COR-L47 (cell line): ENCODE measurements at regions not wholly inside any gene's neighbourhood (a gene's known extent, or its start where the extent isn't known, plus 50 kb on each side); places are given as distances from the start of the nearest gene placed in this dataset.

Experiments used
- DNase-seq: peaks from one replicate; lab custom pipeline; 2025; lab: John Stamatoyannopoulos, UW

- DNase-seq: no peak
Measured at GRCh38 chr1:106677721-106678120, 378.8 kb upstream of the PRMT6 start.

DNA sequence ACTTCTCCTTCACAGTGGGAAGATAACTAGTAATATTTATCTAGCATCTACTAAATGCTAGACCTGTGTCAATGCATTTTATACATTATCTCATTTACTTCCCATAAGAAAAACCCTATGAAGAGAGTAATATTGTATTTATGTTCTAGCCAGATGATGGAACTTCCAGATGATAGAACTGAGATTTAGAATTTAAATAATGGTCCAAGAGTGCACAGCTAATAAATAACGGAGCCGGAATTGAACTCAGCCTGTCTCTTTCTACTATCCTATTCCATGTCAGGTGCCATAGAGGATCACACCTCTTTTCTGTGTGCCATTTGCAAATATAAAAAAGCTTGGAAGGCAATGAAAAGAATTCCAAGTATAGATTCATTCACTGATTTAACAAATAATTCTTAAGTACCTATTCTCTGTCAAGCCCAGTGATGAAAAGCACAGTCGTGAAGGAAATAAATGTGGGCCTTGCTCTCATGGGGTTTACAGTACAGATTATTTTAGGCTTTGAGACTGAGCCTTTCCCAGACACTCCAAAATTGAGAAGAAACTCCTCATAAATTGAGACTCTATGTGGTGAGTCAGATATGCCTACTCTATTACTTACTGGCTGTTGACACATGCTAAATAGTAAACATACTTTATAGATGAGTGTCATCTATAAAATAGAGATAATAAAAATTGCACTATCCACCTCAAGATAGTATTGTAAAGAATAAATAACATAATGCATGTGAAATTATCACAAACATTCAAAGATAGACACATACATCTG is 378.0 kb upstream of the PRMT6 start:
- no peak for DNase-seq

DNA sequence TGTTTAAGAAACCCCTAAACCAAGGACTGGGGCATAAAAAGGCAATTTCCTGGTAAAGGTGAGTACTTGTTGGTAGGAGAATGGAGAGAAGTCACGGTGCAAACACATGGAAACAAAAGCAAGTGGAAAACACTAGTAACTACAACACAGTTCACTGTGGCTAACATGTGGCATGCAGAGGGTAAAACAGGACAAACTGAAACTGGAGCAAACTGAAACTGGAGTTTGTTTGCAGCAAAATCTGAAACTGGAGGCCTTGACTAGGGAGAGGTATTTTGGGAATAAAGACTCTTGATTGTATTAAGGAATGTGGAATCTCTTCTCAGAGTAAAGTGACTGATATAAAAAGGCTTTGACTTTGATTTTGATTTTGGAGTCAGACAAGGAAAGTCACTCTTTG is 376.3 kb upstream of the PRMT6 start:
- DNase-seq: no peak

DNA sequence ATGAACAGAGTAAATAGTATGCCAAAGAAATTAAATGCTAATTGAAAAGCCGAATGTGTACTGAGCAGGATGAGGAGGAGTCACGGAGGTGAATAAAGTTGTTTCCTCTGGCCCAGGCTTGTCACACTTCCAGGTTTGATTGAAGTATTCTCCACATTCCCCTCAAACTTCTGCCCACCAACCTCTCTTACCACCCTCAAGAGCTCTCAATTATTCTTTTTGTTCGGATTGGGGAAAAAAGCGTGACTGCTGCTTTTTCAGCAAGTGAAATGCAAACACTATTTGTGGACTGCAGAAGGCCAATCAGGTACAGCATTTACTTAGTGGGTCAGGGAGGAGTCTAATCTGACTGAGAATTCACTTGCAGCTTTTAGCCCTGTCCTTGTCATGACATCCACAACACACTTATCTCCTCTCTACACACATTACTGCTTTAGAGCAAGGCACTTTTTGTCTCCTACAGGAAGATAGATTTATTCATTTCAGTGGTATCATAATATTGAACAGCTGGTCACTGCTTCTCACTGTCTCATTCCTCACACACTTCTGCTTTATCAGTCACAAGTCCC is 375.6 kb upstream of the PRMT6 start:
- no peak for DNase-seq

DNA sequence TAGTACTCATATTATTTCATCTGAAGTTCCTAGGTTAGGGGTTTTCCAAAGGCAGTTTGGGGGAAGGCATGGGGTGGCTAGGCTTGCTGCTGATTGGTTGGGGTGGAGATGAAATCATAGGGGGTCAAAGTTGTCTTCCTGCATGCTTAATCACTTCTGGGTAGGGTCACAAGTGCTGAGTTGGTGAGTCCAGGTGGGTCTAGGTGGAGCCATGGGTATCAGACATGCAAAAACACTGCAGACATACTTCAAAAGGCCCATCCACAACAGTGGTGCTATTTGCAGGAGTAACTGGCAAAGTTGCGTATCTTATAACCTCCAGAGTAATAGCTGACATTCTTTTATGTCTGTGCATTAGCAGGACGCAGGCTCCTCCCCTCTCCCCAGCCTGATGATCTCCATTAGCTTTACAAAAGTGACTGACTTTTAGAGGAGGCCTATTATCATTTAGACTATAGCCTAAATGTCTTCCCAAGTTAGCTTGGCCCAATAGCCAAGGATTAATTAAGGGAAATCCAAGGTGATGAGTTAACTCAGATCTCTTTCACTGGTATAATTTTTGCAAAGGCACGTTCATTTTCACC is 374.4 kb upstream of the PRMT6 start:
- no peak for DNase-seq

- peak; percentile 25 for DNase-seq
Measured at GRCh38 chr1:106688446-106688845, 368.0 kb upstream of the PRMT6 start.

DNA sequence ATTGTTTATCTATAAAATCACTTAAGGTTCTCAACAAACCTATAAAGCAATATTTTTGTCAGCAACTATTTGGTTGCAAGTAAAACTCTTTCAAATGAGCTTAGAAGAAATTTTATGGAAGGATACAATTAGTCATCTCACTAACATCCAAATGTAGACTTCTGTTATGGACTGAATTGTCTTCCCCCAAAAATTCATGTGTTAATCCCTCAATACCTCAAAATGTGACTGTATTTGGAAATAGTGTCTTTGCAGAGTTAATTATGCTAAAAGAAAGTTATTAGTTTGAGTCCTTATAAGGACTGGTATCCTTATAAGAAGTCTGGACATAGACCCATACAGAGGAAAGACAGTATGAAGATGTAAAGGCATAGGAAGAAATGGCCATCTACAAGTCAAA is 357.8 kb upstream of the PRMT6 start:
- DNase-seq: no peak

GRCh38 chr1:106699433-106699832 is 357.0 kb upstream of the PRMT6 start:
- DNase-seq: no peak

GRCh38 chr1:106700211-106700610 is 356.3 kb upstream of the PRMT6 start:
- DNase-seq: no peak

- no peak for DNase-seq
Measured at GRCh38 chr1:106705971-106706370, 350.5 kb upstream of the PRMT6 start.

- DNase-seq: no peak
Measured at GRCh38 chr1:106717591-106717990, 338.9 kb upstream of the PRMT6 start.

GRCh38 chr1:106721790-106722189 is 334.7 kb upstream of the PRMT6 start:
- DNase-seq: no peak

GRCh38 chr1:106722466-106722865 is 334.0 kb upstream of the PRMT6 start:
- no peak for DNase-seq

GRCh38 chr1:106727171-106727570 is 329.3 kb upstream of the PRMT6 start:
- no peak for DNase-seq

GRCh38 chr1:106746448-106747085 is 309.9 kb upstream of the PRMT6 start:
- peak; percentile 81 for DNase-seq

DNA sequence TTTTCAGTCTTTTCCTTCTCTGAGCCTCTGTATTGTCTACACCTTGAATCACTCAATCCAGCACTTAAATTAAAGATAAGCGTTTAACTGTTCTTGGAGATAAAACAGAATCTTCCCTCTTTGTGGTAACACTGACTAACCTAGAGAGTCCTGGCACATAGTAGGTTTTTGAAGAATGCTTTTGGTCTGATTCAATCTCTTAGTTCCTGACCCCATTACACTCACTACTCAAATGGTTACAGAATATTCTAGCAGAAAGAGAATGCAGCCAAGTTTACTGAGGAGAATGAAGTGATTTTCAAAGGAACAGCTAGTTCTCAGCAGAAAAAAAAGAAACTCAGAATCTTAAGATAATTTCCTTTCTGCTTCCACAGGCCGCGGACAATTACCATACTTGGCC is 309.2 kb upstream of the PRMT6 start:
- no peak for DNase-seq

DNA sequence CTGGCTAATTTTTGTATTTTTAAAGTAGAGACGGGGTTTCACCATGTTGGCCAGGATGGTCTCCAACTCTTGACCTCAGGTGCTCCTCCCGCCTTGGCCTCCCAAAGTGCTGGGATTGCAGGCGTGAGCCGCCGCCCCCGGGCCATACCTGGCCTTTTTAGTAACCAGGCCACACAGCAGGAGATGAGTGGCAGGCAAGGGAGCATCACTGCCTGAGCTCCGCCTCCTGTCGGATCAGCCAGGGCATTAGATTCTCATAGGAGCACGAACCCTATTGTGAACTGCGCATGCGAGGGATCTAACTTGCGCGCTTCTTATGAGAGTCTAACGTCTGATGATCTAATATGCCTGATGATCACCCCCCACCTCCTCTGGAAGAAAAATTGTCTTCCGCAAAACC is 308.7 kb upstream of the PRMT6 start:
- no peak for DNase-seq

GRCh38 chr1:106748606-106749005 is 307.9 kb upstream of the PRMT6 start:
- no peak for DNase-seq

DNA sequence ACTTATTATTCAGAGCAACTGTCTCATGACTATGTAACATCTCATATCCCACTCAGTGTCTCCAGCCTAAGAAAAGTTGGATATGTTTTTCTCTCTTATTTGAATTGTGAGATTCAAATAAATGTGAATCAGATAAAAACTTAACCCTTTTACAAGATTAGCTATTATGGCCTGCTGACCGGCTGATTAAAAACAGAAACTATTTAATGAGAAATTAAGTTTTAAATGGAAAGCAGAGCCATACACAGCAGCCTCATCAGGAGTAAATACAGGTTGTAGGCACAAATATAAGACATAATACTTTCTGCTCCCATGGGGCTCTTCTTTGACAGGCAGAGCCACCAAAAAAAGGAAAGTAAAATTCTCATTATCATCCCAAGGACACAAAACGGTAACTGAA is 307.0 kb upstream of the PRMT6 start:
- DNase-seq: no peak

GRCh38 chr1:106749906-106750305 is 306.6 kb upstream of the PRMT6 start:
- no peak for DNase-seq

DNA sequence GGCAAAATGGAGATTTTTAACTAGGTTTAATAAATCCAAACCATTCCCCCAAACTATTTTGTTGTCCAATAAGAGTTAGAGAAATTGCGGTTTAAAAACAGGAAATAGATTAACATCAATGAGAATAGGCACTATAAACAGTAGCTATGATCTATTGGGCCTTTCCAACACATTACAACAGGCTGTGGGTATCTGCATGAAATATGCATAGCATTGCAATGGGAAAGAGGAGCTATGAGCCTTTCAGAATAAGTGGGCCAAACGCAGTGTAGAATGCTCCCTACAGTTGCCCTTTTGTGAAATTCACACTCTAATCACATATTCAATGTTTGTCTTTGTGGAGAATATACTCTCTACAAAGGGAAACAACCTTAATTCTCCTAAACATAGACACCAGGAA is 305.5 kb upstream of the PRMT6 start:
- DNase-seq: no peak

GRCh38 chr1:106753066-106753465 is 303.4 kb upstream of the PRMT6 start:
- no peak for DNase-seq

GRCh38 chr1:106754957-106755356 is 301.5 kb upstream of the PRMT6 start:
- DNase-seq: no peak
